PFSK-1 (cell line): ENCODE measurements at regions not wholly inside any gene's neighbourhood (a gene's known extent, or its start where the extent isn't known, plus 50 kb on each side); places are given as distances from the start of the nearest gene placed in this dataset.

Source experiments
- FOXP2 ChIP-seq: optimal IDR thresholded peaks from 2 replicates; pipeline ENCODE3; 2011; ENCODE audit warnings: borderline replicate concordance, control low read depth, inconsistent platforms; ENCODE audit not compliant: insufficient read depth; ENCODE audit errors: extremely low read length, extremely low read depth
- POLR2AphosphoS5 ChIP-seq: IDR thresholded peaks from 2 replicates; pipeline ENCODE4 v1.6.1; 2012; ENCODE audit warnings: low read depth, mild to moderate bottlenecking, control low read depth, low read length, moderate library complexity
- REST ChIP-seq, 2 experiments: IDR thresholded peaks; 2 replicates each; pipeline versions ENCODE4 v1.6.1 to v1.8.0; 2011 to 2012; ENCODE audit warnings: low read depth in 2 of 2, low read length in 2 of 2, control low read depth in 1 of 2, inconsistent platforms in 1 of 2, mild to moderate bottlenecking in 1 of 2, moderate library complexity in 1 of 2; ENCODE audit not compliant: insufficient read depth in 1 of 2
- SIN3A ChIP-seq: IDR thresholded peaks from 2 replicates; pipeline ENCODE4 v1.6.1; 2012; ENCODE audit warnings: mild to moderate bottlenecking, low read length, moderate library complexity, borderline replicate concordance; ENCODE audit not compliant: insufficient read depth
- TAF1 ChIP-seq: IDR thresholded peaks from 2 replicates; pipeline ENCODE4 v1.6.1; 2012; ENCODE audit warnings: low read length, control low read depth, borderline replicate concordance; ENCODE audit not compliant: insufficient read depth

- TF ChIP-seq TAF1, result no peak
- TF ChIP-seq FOXP2, result no peak
- no peak for TF ChIP-seq POLR2AphosphoS5
- no peak for TF ChIP-seq REST (IDR thresholded peaks at IDR 0.05; ENCODE audit: insufficient read depth in 1 of 2, low read depth in 2 of 2, low read length in 2 of 2)
- no peak for TF ChIP-seq SIN3A
Observed at GRCh38 chr18:45386041-45386655, 229.1 kb upstream of the SLC14A2 start.

- TF ChIP-seq POLR2AphosphoS5, result no peak
- TF ChIP-seq REST (IDR thresholded peaks at IDR 0.05; ENCODE audit: insufficient read depth in 1 of 2, low read depth in 2 of 2, low read length in 2 of 2), result no peak
- no peak for TF ChIP-seq SIN3A
- no peak for TF ChIP-seq FOXP2
- no peak for TF ChIP-seq TAF1
Observed at GRCh38 chr18:45387229-45387628, 228.0 kb upstream of the SLC14A2 start.

- TF ChIP-seq SIN3A, result no peak
- TF ChIP-seq REST (IDR thresholded peaks at IDR 0.05; ENCODE audit: insufficient read depth in 1 of 2, low read depth in 2 of 2, low read length in 2 of 2), result no peak
- no peak for TF ChIP-seq FOXP2
- no peak for TF ChIP-seq TAF1
Observed at GRCh38 chr18:45398448-45398847, 216.8 kb upstream of the SLC14A2 start.

- TF ChIP-seq SIN3A (no peak), FOXP2 (no peak), POLR2AphosphoS5 (no peak), REST (IDR thresholded peaks at IDR 0.05; ENCODE audit: insufficient read depth in 1 of 2, low read depth in 2 of 2, low read length in 2 of 2) (no peak), TAF1 (no peak)
Observed at GRCh38 chr18:45399146-45399545, 216.1 kb upstream of the SLC14A2 start.

- TF ChIP-seq SIN3A (no peak), REST (IDR thresholded peaks at IDR 0.05; ENCODE audit: insufficient read depth in 1 of 2, low read depth in 2 of 2, low read length in 2 of 2) (no peak), POLR2AphosphoS5 (no peak), TAF1 (no peak), FOXP2 (no peak)
Observed at GRCh38 chr18:45399643-45400042, 215.6 kb upstream of the SLC14A2 start.
